Suprapubic skin (tissue), 4 donors: ENCODE measurements at regions not wholly inside any gene's neighbourhood (a gene's known extent, or its start where the extent isn't known, plus 50 kb on each side); places are given as distances from the start of the nearest gene placed in this dataset.

Experiments used
- DNase-seq, 2 donors: peaks; one replicate each; pipeline ENCODE4 v3.0.0-alpha.2; 2019; ENCODE audit warnings: low spot score in 2 of 2
- H3K27ac ChIP-seq: fragments of 200-600 bp; sonication (generic); one replicate; pipeline ENCODE4 v1.5.1; 2019
- H3K27me3 ChIP-seq: fragments of 200-600 bp; sonication (generic); one replicate; pipeline ENCODE4 v1.5.1; 2019
- H3K36me3 ChIP-seq: fragments of 200-600 bp; sonication (generic); one replicate; pipeline ENCODE4 v1.5.1; 2019
- H3K4me1 ChIP-seq: fragments of 200-600 bp; sonication (generic); one replicate; pipeline ENCODE4 v1.5.1; 2019
- H3K4me3 ChIP-seq: fragments of 200-600 bp; sonication (generic); one replicate; pipeline ENCODE4 v1.5.1; 2019; ENCODE audit warnings: mild to moderate bottlenecking
- H3K9me3 ChIP-seq: fragments of 200-600 bp; sonication (generic); one replicate; pipeline ENCODE4 v1.5.1; 2019
- EP300 ChIP-seq: sonication (generic); formaldehyde crosslinking; IDR thresholded peaks from one replicate; pipeline ENCODE4 v1.6.1; 2017; ENCODE audit warnings: antibody characterized with exemption
- POLR2A ChIP-seq, 2 donors: fragments of 450-650 bp; IDR thresholded peaks; one replicate each; pipeline ENCODE4 v1.6.1; 2017; ENCODE audit warnings: antibody characterized with exemption in 2 of 2, mild to moderate bottlenecking in 2 of 2, moderate library complexity in 2 of 2
- POLR2AphosphoS5 ChIP-seq, 3 donors: sonication (generic); formaldehyde crosslinking; IDR thresholded peaks; one replicate each; pipeline ENCODE4 v1.6.1; 2017; ENCODE audit warnings: antibody characterized with exemption in 3 of 3
- WGBS: methylation state at CpG from one replicate; pipeline ENCODE4 v1.1.5; 2018; 5-methylcytosine and 5-hydroxymethylcytosine counted together
- TF ChIP-seq, protein P1 (sequence below), 2 donors: fragments of 200-600 bp in 1 of 2; fragments of 450-650 bp in 1 of 2; sonication (generic) in 1 of 2; IDR thresholded peaks; one replicate each; pipeline ENCODE4 v1.5.1; 2016 to 2019; ENCODE audit warnings: antibody characterized with exemption in 2 of 2, mild to moderate bottlenecking in 1 of 2, moderate library complexity in 1 of 2

DNA sequence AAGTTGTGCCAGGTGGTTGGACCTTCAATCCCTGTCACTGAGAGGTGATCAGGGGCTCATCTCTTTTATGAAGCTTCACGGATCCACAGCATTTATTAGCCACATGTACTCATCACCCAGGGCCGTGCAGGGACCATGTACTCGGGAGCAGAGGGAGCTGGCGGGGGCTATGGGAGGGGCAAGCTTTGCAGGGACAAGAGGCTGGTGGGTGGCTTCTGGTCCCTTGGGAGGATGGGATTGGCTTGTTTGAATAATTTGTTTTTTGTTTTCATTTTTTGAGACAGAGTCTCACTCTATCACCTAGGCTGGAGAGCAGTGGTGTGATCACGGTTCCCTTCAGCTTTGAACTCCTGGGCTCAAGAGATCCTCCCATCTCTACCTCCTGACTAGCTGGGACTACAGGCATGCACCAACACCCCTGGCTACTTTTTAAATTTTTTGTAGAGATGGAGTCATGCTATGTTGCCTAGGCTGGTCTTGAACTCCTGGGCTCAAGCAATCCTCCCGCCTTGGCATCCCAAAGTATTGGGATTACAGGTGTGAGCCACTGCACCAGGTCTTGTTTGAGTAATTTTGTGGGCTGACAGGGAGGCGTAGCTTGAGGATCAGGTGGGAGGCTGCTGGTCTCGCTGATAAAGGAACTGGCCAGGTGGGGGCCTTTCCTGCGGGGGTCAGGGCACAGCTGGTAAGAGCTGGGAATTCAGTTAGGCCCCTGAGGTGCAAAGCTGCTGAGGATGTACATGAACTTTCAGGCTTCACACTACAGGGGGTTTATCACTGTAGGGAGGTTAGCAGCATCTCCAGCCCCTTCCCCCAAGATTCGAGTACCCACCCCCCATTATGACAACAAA lies 308.0 kb upstream of the C1orf174 start:
- no peaks in the 10 kb centered on the region for H3K36me3 ChIP-seq
- WGBS = 84% methylated on average over 8 of the region's 10 CpGs
- TF ChIP-seq, protein P1, sequence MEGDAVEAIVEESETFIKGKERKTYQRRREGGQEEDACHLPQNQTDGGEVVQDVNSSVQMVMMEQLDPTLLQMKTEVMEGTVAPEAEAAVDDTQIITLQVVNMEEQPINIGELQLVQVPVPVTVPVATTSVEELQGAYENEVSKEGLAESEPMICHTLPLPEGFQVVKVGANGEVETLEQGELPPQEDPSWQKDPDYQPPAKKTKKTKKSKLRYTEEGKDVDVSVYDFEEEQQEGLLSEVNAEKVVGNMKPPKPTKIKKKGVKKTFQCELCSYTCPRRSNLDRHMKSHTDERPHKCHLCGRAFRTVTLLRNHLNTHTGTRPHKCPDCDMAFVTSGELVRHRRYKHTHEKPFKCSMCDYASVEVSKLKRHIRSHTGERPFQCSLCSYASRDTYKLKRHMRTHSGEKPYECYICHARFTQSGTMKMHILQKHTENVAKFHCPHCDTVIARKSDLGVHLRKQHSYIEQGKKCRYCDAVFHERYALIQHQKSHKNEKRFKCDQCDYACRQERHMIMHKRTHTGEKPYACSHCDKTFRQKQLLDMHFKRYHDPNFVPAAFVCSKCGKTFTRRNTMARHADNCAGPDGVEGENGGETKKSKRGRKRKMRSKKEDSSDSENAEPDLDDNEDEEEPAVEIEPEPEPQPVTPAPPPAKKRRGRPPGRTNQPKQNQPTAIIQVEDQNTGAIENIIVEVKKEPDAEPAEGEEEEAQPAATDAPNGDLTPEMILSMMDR (IDR thresholded peaks at IDR 0.05) = no peak
- TF ChIP-seq EP300 (no peak), POLR2AphosphoS5 (IDR thresholded peaks at IDR 0.05) (no peak), POLR2A (IDR thresholded peaks at IDR 0.05) (no peak)
- H3K9me3 ChIP-seq = peaks cover 7% of the 10 kb centered on the region
- H3K4me3 ChIP-seq = no peak overlapping the region
- no peaks in the 10 kb centered on the region for H3K4me1 ChIP-seq
- no peak overlapping the region for H3K27ac ChIP-seq
- DNase-seq = peak in 1 of 2 donors; percentile 61
- H3K27me3 ChIP-seq = peaks cover 9% of the 10 kb centered on the region

DNA sequence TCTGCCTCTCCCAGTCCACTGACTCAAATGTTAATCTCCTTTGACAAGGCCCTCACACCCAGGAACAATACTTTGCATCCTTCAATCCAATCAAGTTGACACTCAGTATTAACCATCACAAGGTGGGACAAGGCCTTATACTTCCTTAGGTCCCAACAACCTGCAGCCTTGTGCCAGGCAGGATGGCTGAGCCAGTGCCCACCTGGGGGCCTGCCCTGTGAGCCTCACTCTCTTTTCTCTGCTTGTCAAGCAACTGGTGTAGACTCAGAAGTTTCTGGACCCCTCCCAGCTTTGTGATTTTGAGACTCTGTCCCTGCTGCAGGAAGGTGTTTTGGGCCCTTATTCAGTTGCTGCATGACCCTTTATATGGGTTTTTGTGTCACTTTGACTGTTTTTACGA lies 310.0 kb upstream of the C1orf174 start:
- Histone ChIP-seq H3K36me3 (no peaks in the 10 kb centered on the region), H3K9me3 (no peaks in the 10 kb centered on the region), H3K27me3 (peaks cover 17% of the 10 kb centered on the region), H3K4me3 (no peak overlapping the region), H3K27ac (no peak overlapping the region), H3K4me1 (no peaks in the 10 kb centered on the region)
- WGBS = 93% methylated on average over 1 of the region's 1 CpG
- peak in 1 of 2 donors; percentile 26 for DNase-seq
- TF ChIP-seq, protein P1 (IDR thresholded peaks at IDR 0.05) = no peak
- TF ChIP-seq POLR2A (IDR thresholded peaks at IDR 0.05) (no peak), EP300 (no peak), POLR2AphosphoS5 (IDR thresholded peaks at IDR 0.05) (no peak)

DNA sequence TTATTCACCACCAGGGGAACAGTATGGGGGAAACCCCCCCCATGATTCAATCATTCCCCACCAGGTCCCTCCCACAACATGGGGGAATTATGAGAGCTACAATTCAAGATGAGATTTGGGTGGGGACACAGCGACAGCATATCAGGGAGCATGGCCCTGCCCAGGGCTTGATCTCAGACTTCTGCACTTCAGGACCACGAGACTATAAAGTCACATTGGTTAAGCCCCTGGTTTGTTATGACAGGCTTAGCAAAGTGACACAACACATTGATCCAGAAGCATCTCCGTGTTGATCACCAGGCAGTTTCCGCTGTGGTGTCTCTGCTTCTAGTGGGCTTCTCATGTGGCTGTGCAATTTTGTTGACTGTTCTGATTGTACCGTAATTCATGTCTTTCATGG lies 312.7 kb upstream of the C1orf174 start:
- H3K36me3 ChIP-seq = no peaks in the 10 kb centered on the region
- no peaks in the 10 kb centered on the region for H3K9me3 ChIP-seq
- H3K4me3 ChIP-seq = no peak overlapping the region
- DNase-seq = no peak
- no peak overlapping the region for H3K27ac ChIP-seq
- H3K27me3 ChIP-seq = peaks cover 29% of the 10 kb centered on the region
- no peak for TF ChIP-seq POLR2A (IDR thresholded peaks at IDR 0.05)
- TF ChIP-seq POLR2AphosphoS5 (IDR thresholded peaks at IDR 0.05) = no peak
- H3K4me1 ChIP-seq = no peaks in the 10 kb centered on the region
- 96% methylated on average over 5 of the region's 5 CpGs for WGBS

DNA sequence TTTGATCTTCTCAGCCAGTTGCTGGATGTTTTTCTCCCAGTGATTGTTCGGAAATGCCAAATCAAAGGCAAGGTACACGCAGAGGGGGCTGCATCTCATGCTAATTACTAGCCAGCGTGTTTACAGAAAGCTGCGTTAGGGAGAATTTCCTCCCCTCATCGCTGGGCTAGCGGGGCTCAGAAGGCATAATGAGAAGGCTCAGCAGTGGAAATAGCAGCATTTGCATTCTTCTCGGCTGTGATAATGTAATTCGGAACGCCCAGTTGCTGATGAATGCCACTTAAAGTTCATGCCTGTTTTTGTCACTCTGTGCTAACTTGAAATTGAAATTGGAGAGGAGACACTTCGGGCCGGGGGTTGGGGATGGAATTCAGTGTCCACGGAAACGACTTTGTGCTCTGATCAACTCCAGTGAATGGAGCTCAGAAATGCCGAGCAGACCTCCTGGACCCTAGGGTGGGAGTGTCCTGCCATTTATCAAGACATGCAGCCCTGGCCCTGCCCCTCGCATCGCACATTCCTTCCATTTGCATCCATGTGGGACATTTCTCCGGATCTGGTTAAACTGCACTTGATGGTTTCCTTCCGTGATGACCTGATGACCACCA lies 313.4 kb upstream of the C1orf174 start:
- Histone ChIP-seq H3K4me1 (no peaks in the 10 kb centered on the region), H3K27me3 (peaks cover 35% of the 10 kb centered on the region), H3K36me3 (no peaks in the 10 kb centered on the region), H3K4me3 (no peak overlapping the region), H3K9me3 (no peaks in the 10 kb centered on the region), H3K27ac (no peak overlapping the region)
- TF ChIP-seq, protein P1 (IDR thresholded peaks at IDR 0.05) = no peak
- TF ChIP-seq POLR2AphosphoS5 (IDR thresholded peaks at IDR 0.05) = no peak
- TF ChIP-seq EP300 = no peak
- DNase-seq = no peak
- whole genome bisulfite sequencing = 57% methylated on average over 18 of the region's 18 CpGs

DNA sequence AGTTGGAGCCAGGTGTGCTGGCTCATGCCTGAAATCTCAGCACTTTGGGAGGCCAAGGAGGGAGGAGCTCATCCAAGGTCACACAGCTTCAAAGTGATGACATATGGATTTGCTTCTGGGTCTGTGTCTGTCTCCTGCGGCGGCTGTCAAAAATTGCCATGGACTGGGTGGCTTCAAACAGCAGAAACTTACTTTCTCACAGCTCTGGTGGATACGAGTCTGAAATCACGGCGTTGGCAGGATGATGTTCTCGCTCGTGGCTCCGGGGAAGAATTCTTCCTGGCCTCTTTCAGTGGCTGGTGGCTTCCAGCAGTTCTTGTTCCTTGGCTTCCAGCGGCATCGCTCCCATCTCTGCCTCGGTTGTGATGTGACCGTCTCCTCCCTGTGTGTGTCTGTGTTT lies 314.8 kb upstream of the C1orf174 start:
- no peaks in the 10 kb centered on the region for H3K4me1 ChIP-seq
- WGBS = 58% methylated on average over 12 of the region's 12 CpGs
- DNase-seq = no peak
- no peak overlapping the region for H3K27ac ChIP-seq
- no peak overlapping the region for H3K4me3 ChIP-seq
- H3K9me3 ChIP-seq = no peaks in the 10 kb centered on the region
- peaks cover 36% of the 10 kb centered on the region for H3K27me3 ChIP-seq
- no peaks in the 10 kb centered on the region for H3K36me3 ChIP-seq
- TF ChIP-seq EP300 (no peak), POLR2A (IDR thresholded peaks at IDR 0.05) (no peak), POLR2AphosphoS5 (IDR thresholded peaks at IDR 0.05) (no peak)
- TF ChIP-seq, protein P1 (IDR thresholded peaks at IDR 0.05) = no peak
